HepG2 (cell line): ENCODE measurements at regions not wholly inside any gene's neighbourhood (a gene's known extent, or its start where the extent isn't known, plus 50 kb on each side); places are given as distances from the start of the nearest gene placed in this dataset.

ENCODE experiments used
- ATAC-seq: fragments of 200-7000 bp; cut with Tn5 transposase; 3 replicates; pipeline ENCODE4 v1.9.1; 2020; ENCODE audit warnings: mild to moderate bottlenecking, moderate library complexity
- BruUV-seq: library from RNA; stranded (reverse); fragments of 400-500 nt; replicated peaks from 2 replicates; lab custom pipeline; 2021; lab: Mats Ljungman, UMichigan
- CTCF ChIA-PET: fragments of 300-600 bp; formaldehyde crosslinking; extraction: SDS; loops from one replicate; lab custom pipeline; 2021; ENCODE audit warnings: low total read pairs, inconsistent platforms, low intra/inter-chr PET ratio; lab: Yijun Ruan, JAX
- POLR2A ChIA-PET: fragments of 350-600 bp; sonication (Branson Sonifier 250); formaldehyde crosslinking; loops from one replicate; lab custom pipeline; 2020; ENCODE audit warnings: antibody characterized with exemption, inconsistent platforms; lab: Yijun Ruan, JAX
- DNase-seq: peaks from one replicate; pipeline ENCODE4 v3.0.0-alpha.2; 2015; ENCODE audit warnings: low spot score
- FAIRE-seq: peaks from 3 replicates; lab custom pipeline; 2011; peaks lifted over from hg19 to GRCh38; lab: Jason Lieb, UNC
- H2AFZ ChIP-seq: one replicate; pipeline ENCODE4 v1.6.1; 2011; ENCODE audit warnings: low read length, inconsistent platforms
- H3K27ac ChIP-seq: fragments of 300-600 bp; 3 replicates; pipeline ENCODE4 v1.8.0; 2011; ENCODE audit warnings: mixed run types, mild to moderate bottlenecking, mixed read lengths, low read length, inconsistent platforms; ENCODE audit not compliant: insufficient read depth; ENCODE audit errors: extremely low read length
- H3K27me3 ChIP-seq, 2 experiments: fragments of 200-600 bp in 1 of 2; 2 replicates in 1 of 2; 3 replicates in 1 of 2; pipeline versions ENCODE4 v1.6.0 to v1.8.0; 2011; ENCODE audit warnings: low read length in 2 of 2, mild to moderate bottlenecking in 2 of 2, moderate library complexity in 2 of 2, inconsistent platforms in 1 of 2; ENCODE audit not compliant: insufficient read depth in 2 of 2, control insufficient read depth in 1 of 2
- H3K36me3 ChIP-seq, 2 experiments: fragments of 200-600 bp in 1 of 2; replicated peaks in 1 of 2; 2 replicates in 1 of 2; 3 replicates in 1 of 2; pipeline versions ENCODE4 v1.5.1 to v1.8.0; 2011; ENCODE audit warnings: low read length in 2 of 2, inconsistent platforms in 1 of 2; ENCODE audit not compliant: insufficient read depth in 2 of 2, control insufficient read depth in 1 of 2
- H3K4me1 ChIP-seq: 2 replicates; pipeline ENCODE4 v1.5.1; 2012; ENCODE audit warnings: low read length, inconsistent platforms; ENCODE audit not compliant: insufficient read depth
- H3K4me2 ChIP-seq: 2 replicates; pipeline ENCODE4 v1.6.0; 2011; ENCODE audit warnings: low read depth, low read length, inconsistent platforms
- H3K4me3 ChIP-seq, 3 experiments: fragments of 200-600 bp in 1 of 3; sonication (generic), shearing (Covaris generic) in 1 of 3; replicated peaks in 1 of 3; 2 replicates each; pipeline ENCODE4 v1.5.1; 2011 to 2016; ENCODE audit warnings: low read length in 3 of 3, inconsistent platforms in 2 of 3, low read depth in 2 of 3, mild to moderate bottlenecking in 2 of 3, control low read depth in 1 of 3, mixed read lengths in 1 of 3; ENCODE audit not compliant: insufficient read depth in 1 of 3
- H3K79me2 ChIP-seq: one replicate; pipeline ENCODE4 v1.6.1; 2011; ENCODE audit warnings: low read length, inconsistent platforms; ENCODE audit not compliant: insufficient read depth
- H3K9ac ChIP-seq: 2 replicates; pipeline ENCODE4 v1.6.0; 2011; ENCODE audit warnings: mild to moderate bottlenecking, low read depth, low read length, inconsistent platforms; ENCODE audit not compliant: insufficient read depth
- H3K9me3 ChIP-seq: 2 replicates; pipeline ENCODE4 v1.5.1; 2012; ENCODE audit warnings: mild to moderate bottlenecking, low read length
- H4K20me1 ChIP-seq: 2 replicates; pipeline ENCODE4 v1.6.0; 2011; ENCODE audit warnings: inconsistent platforms, mild to moderate bottlenecking, low read length, moderate library complexity; ENCODE audit not compliant: insufficient read depth
- AKAP8 ChIP-seq: sonication (generic); formaldehyde crosslinking; IDR thresholded peaks from 2 replicates; pipeline ENCODE4 v1.5.1; 2020; ENCODE audit warnings: mild to moderate bottlenecking, missing genetic modification reagents
- CSRNP2 ChIP-seq: sonication (generic); formaldehyde crosslinking; conservative IDR thresholded peaks from 2 replicates; pipeline ENCODE4 v1.8.0; 2022; ENCODE audit warnings: low read depth, missing genetic modification reagents
- HOMEZ ChIP-seq: IDR thresholded peaks from 2 replicates; pipeline ENCODE4 v1.6.1; 2016; ENCODE audit warnings: low read depth
- KDM5A ChIP-seq: fragments of 200-600 bp; sonication (generic); IDR thresholded peaks from 2 replicates; pipeline ENCODE4 v1.7.0; 2018; ENCODE audit warnings: antibody characterized with exemption, mild to moderate bottlenecking, low read length, borderline replicate concordance
- MAFK ChIP-seq, 2 experiments: IDR thresholded peaks in 1 of 2; conservative IDR thresholded peaks in 1 of 2; 2 replicates each; pipeline ENCODE4 v1.6.1; 2011; ENCODE audit warnings: improper control_type of control experiment in 2 of 2, low read length in 2 of 2
- PLSCR1 ChIP-seq: sonication (generic); formaldehyde crosslinking; IDR thresholded peaks from 2 replicates; pipeline ENCODE4 v1.5.0; 2020; ENCODE audit warnings: missing genetic modification reagents, mild to moderate bottlenecking, borderline replicate concordance
- ZNF761 ChIP-seq: sonication (generic); formaldehyde crosslinking; conservative IDR thresholded peaks from 2 replicates; pipeline ENCODE4 v1.4.0; 2020; ENCODE audit warnings: mild to moderate bottlenecking, missing genetic modification reagents
- whole genome bisulfite sequencing: methylation state at CpG from one replicate; pipeline ENCODE4 v1.1.6; 2017; ENCODE audit warnings: low lambda C conversion rate; 5-methylcytosine and 5-hydroxymethylcytosine counted together
- in situ Hi-C: cut with HindIII; loops from 2 replicates; pipeline ENCODE4 v1.10.0; 2017; ENCODE audit warnings: low pct_unique_long_range_greater_than_20kb; ENCODE audit not compliant: extremely low pct_ligation_motif_present
- intact Hi-C: fragments of 100-400 bp; cut with micrococcal nuclease; formaldehyde crosslinking; loops from one replicate; pipeline ENCODE4 v1.10.0; 2022; ENCODE audit not compliant: unreplicated experiment

GRCh38 chrX:68939868-68940267, 111.0 kb downstream of the EFNB1 start:
- Histone ChIP-seq H3K27ac (no peak overlapping the region), H3K27me3 (no peaks in the 10 kb centered on the region), H3K79me2 (no peaks in the 10 kb centered on the region), H3K9ac (no peak overlapping the region), H3K4me2 (no peak overlapping the region), H3K4me3 (no peak overlapping the region), H2AFZ (no peak overlapping the region), H4K20me1 (no peaks in the 10 kb centered on the region), H3K4me1 (peaks cover 16% of the 10 kb centered on the region), H3K9me3 (no peaks in the 10 kb centered on the region), H3K36me3 (no peaks in the 10 kb centered on the region)
- in situ Hi-C loops (no loop called here), intact Hi-C loops (no loop called here)
- ChIA-PET POLR2A (no interaction called here), CTCF (no interaction called here)
- WGBS, result 68% methylated on average over 3 of the region's 8 CpGs
- BruUV-seq, result no TSS peak
- no peak for TF ChIP-seq AKAP8
- TF ChIP-seq ZNF761 (CRISPR knock-in tag), result no peak
- TF ChIP-seq HOMEZ (CRISPR knock-in tag), result no peak
- TF ChIP-seq CSRNP2 (CRISPR knock-in tag), result no peak
- no peak for TF ChIP-seq KDM5A
- peak; percentile 40 to 52 for TF ChIP-seq MAFK (conservative IDR thresholded peaks at IDR 0.05 in 1 of 2, IDR thresholded peaks at IDR 0.05 in 1 of 2; ENCODE audit: low read length in 2 of 2)
- TF ChIP-seq PLSCR1 (CRISPR knock-in tag), result no peak
- FAIRE-seq (no peak), DNase-seq (no peak), ATAC-seq (no peak)
